GM15510 (cell line): ENCODE measurements at regions not wholly inside any gene's neighbourhood (a gene's known extent, or its start where the extent isn't known, plus 50 kb on each side); places are given as distances from the start of the nearest gene placed in this dataset.

Source experiments
- POLR2A ChIP-seq: IDR thresholded peaks from 3 replicates; pipeline ENCODE4 v1.6.1; 2011; ENCODE audit warnings: borderline replicate concordance; ENCODE audit not compliant: insufficient read length; ENCODE audit errors: extremely low read depth

- TF ChIP-seq POLR2A, result no peak
Measured at GRCh38 chr9:89752154-89752553, 147.3 kb downstream of the GADD45G start.

DNA sequence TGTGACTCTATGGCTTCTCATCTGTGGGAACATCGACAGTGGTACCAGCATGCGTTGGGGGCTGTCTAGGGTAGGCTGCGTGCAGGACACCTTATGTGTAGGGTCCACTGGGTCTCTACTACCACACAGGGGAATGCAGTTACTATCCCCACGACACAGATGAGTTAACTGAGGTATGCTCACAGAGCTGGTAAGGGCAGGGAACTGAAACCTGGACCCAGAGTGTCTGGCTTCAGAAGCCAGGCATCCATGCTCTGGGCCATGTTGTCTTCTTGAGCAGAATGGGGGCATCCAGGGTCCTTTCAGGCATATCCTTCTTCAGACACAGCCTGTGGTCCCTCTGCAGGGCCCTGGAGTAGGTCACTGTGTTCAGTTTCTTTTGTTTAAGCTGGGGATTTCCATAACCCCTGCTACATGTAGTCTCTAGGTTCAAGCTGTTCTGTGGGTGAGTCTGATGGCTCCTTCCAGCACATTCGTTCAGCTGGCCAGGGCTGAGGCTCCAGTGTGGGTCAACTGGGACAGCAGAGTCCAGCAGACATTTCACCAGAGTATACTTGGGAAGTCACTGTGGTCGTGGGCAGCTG lies 148.8 kb downstream of the GADD45G start:
- no peak for TF ChIP-seq POLR2A

- TF ChIP-seq POLR2A, result no peak
Measured at GRCh38 chr9:89754193-89754592, 149.4 kb downstream of the GADD45G start.

DNA sequence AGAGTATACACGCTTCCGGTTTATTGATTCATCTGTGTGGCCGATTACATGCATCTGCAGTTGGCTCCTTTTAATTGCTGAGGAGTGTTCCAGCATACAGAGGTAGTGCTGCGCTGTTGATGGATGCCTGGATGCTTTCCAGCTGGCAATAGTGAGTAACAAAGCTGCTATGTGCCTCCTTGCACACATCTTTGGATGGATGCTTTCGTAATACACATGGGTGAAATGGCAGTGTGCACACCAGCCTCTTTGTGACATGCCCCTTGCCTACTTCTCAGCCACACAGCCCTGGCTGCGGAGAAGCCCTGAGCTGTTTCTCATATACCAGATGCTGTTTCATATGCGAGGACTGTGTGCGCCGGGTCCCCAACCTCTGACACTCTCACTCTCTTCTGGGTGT lies 151.0 kb downstream of the GADD45G start:
- TF ChIP-seq POLR2A, result no peak

DNA sequence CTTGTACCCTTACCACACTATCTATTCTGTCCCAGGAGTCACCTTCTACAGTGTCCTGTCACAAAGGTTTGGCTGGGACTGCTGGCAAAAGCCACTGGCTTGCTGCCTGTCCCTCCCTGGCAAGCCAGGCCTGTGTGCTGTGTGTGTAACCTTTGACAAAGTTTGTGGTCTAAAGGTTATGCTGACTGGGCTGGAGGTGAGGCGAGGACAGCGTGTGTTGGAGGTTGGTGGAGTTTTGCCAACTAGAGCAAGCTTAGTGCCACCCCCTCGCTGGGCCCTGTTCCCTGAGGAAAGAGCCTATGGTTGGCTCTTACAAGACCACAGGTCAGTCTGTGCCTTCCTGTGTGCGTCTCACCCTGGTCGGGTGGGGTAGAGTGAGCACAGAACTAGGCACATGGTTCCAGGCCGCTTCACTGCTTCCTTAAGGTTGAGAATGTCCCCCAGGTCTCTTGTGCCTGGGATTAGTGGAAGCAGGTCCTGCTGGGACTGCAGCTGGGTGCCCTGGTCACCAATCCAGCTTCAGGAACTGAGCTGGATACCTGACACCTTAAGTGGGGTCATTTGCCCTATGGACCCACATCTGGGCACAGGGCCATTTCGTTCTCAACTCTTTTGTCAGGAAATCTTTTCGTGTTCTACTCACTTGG lies 152.2 kb downstream of the GADD45G start:
- TF ChIP-seq POLR2A, result no peak

DNA sequence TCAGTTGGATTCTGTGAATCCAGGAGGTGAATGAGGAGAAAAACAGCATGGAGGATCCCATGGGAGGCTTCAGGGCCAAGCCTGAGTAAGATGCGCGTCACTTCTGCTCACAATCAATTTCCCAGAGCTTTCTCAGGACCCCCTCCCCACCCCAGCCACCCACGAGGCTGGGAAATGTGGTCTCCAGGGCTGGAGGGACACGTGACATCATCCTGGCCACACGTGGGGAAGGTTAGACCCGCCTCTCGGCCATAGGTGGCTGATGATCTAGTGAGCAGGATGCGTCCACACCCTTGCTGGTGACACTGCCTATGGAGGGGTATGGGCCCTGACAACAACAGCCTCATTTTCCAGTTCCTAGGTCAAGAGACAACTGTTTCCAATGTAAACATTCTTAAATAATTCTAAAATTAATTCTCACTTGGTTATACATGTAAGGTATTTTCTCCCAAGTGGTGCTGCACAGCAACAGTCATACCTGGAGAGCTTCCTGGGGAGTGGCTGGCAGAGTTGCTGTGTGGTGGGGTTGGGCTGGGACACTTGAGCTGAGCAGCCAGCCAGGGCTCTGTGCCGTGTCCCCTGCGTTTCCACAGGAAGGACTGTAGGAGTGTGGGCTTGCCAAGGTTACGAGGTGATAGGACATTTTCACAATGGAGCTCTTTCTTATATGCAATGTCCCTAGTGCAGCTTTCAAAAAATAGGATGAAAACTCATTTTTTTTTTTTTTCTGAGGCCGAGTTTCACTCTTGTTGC lies 153.1 kb downstream of the GADD45G start:
- TF ChIP-seq POLR2A, result no peak

DNA sequence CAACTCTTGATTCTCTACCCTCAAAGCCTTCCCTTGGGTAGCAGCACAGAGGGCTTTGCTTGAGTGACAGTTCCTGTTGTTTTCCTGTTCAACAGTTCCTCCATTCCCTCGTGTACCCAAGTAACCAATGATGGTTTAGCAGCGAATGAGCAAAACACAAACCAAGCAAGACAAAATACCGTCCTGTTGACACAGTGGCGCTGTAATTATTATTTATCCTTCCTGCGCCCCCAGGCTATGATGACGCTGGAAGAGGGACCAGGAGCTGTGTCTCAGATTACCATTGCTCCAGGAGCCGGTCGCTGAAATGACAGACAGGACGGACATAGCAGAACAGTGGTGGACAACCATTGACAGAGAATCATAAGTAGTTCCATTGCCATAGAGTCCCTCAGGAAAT lies 154.8 kb downstream of the GADD45G start:
- no peak for TF ChIP-seq POLR2A

GRCh38 chr9:89760123-89760522 lies 155.3 kb downstream of the GADD45G start:
- TF ChIP-seq POLR2A, result no peak

DNA sequence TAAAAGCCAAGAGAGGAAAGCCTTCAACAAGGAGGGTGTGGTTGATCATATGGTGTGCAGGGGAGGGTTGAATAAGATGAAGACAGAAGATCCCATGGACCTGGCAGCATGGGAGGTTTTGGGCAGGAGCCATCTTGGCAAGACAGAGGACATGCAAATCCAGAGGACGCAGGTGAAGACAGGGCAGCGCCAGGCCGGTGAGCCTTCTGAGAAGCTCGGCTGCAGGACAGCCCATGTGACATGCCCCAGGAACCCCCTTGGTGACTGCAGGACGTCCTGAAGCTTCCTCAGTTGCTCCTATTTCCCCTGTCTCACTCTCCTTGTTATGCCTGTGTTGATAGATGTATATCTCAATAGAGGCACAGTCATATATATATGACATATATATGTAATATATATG lies 159.4 kb downstream of the GADD45G start:
- TF ChIP-seq POLR2A, result no peak

GRCh38 chr9:89765211-89765946 lies 160.6 kb downstream of the GADD45G start:
- no peak for TF ChIP-seq POLR2A

DNA sequence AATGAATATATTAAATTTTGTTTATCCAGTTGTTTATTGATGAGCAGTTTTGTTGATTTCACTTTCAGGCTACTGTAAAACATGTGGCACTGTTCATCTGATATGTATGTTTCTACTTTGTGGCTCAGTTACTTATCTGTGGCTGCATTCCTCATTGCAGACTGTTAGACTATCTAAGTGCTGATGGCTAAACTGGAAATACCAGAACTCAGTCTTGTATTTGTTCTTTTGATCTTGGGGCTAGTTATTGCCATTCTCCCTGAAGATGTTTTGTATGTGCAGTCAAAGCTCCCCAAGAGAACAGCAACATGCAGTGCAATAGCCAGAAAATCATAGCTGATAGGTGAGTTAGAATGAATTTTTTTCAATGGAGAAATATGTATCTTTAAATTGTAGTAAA lies 162.2 kb downstream of the GADD45G start:
- no peak for TF ChIP-seq POLR2A

- no peak for TF ChIP-seq POLR2A
Measured at GRCh38 chr9:89768051-89768450, 163.2 kb downstream of the GADD45G start.

DNA sequence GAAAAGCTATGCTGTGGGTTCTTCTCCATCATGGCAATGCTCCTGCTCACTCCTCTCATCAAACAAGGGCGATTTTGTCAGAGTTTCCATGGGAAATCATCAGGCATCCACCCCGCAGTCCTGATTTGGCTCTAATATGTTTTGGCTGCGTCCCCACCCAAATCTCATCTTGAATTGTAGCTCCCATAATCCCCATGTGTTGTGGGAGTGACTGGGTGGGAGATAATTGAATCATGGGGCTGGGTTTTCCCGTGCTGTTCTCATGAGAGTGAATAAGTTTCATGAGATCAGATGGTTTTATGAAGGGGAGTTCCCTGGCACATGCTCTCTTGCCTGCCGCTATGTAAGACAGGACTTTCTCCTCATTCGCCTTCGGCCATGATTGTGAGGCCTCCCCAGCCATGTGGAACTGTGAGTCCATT lies 163.8 kb downstream of the GADD45G start:
- no peak for TF ChIP-seq POLR2A

DNA sequence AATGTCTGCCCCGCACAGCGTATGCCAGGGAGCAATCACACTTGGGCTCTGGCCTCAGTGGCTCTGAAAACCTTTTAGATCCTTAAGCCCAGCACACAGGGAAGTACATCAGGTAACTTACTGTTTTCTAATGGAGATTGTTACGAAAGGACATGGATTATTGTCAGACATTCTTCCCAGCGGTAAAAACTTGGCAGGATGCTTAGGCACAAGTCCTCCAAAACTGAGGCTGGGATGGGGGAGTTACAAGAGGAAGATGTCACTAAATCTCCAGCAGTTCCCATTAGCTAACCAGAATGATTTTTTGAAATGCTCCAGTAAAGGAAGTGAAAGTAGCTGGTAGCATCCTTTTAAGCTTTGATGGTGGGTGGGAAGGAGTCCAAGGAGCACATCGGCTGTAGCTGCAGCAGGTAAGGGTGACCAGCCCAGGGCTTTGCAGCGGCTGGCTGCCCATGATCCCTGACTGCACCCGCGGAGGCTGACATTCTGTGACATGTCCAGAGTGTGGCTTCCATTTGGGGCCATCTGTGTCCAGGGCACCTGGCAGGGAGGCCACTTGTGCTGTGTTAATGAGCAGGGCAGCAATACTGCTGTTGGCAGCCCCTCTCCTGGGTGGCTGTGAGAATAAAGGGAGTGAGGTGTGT lies 165.8 kb downstream of the GADD45G start:
- no peak for TF ChIP-seq POLR2A

DNA sequence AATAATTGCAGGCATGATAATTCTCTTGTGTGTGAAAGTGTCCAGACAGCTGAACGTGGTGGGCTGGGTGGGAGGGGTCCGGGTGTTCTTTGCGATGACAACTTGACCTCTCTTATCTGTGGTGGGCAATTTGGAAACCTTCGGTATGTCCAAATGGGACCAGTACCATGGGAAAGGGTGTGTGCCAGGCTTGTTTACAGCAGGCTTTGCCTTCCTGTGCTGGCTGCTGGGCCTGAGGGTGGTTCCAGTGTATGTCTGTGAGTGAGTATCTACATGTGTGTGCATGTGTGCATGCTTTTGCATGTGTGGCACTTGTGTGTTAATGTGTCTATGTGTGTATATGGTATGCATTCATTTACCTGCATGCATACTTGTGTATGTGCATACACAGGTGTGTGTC lies 166.4 kb downstream of the GADD45G start:
- TF ChIP-seq POLR2A, result no peak
